RWPE2 (cell line): ENCODE measurements at regions not wholly inside any gene's neighbourhood (a gene's known extent, or its start where the extent isn't known, plus 50 kb on each side); places are given as distances from the start of the nearest gene placed in this dataset.

Experiments
- ATAC-seq: fragments of 200-7000 bp; cut with Tn5 transposase; 3 replicates; pipeline ENCODE4 v1.9.1; 2021; ENCODE audit warnings: low read depth
- DNase-seq: peaks from one replicate; pipeline ENCODE4 v3.0.0-alpha.2; 2020; ENCODE audit warnings: low spot score
- H3K27ac ChIP-seq: fragments of 450-650 bp; 2 replicates; pipeline ENCODE4 v1.5.1; 2017; ENCODE audit warnings: mild to moderate bottlenecking; ENCODE audit not compliant: poor library complexity, severe bottlenecking
- H3K27me3 ChIP-seq: fragments of 250-450 bp; sonication (Bioruptor Pico); 2 replicates; pipeline ENCODE4 v1.5.1; 2021; ENCODE audit warnings: mild to moderate bottlenecking, moderate library complexity; ENCODE audit not compliant: insufficient read depth, poor library complexity, severe bottlenecking
- H3K36me3 ChIP-seq: fragments of 250-450 bp; sonication (Bioruptor Pico); 2 replicates; pipeline ENCODE4 v1.5.1; 2020; ENCODE audit warnings: low read depth, mild to moderate bottlenecking, moderate library complexity
- H3K4me1 ChIP-seq: fragments of 250-450 bp; sonication (Bioruptor Pico); 2 replicates; pipeline ENCODE4 v1.5.1; 2021; ENCODE audit warnings: mild to moderate bottlenecking, moderate library complexity; ENCODE audit not compliant: insufficient read depth, poor library complexity, severe bottlenecking
- H3K4me3 ChIP-seq: fragments of 250-450 bp; sonication (Bioruptor Pico); 2 replicates; pipeline ENCODE4 v1.5.1; 2021; ENCODE audit warnings: mild to moderate bottlenecking, moderate library complexity; ENCODE audit not compliant: severe bottlenecking
- H3K9me3 ChIP-seq: fragments of 250-450 bp; sonication (Bioruptor Pico); 2 replicates; pipeline ENCODE4 v1.5.1; 2021; ENCODE audit warnings: mild to moderate bottlenecking, moderate library complexity; ENCODE audit not compliant: severe bottlenecking
- TF ChIP-seq, protein P1 (sequence below): fragments of 450-650 bp; IDR thresholded peaks from one replicate; pipeline ENCODE4 v1.5.1; 2017; ENCODE audit warnings: mild to moderate bottlenecking, moderate library complexity; ENCODE audit not compliant: poor library complexity, severe bottlenecking

DNA sequence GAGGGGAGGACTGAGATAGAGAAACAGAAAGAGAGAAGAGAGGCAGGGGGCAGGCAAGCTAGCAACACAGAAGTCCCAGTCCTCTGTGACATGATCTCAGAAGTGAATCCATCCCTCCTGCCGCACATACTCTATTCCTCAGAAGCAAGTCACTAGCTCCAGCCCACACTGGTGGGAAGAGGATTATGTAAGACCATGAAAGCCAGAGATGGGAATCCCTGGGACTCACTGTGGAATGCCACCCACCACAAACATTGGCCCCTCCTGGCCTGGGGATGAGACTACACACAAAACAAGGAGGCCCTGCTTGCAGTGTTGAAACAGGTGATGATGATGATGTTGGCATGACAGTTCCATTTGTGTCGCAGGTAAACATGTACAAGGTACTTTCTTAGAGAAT is 419.9 kb downstream of the IRS2 start:
- Histone ChIP-seq H3K4me1 (no peaks in the 10 kb centered on the region), H3K27ac (no peak overlapping the region), H3K27me3 (no peaks in the 10 kb centered on the region), H3K4me3 (no peak overlapping the region), H3K36me3 (no peaks in the 10 kb centered on the region), H3K9me3 (no peaks in the 10 kb centered on the region)
- TF ChIP-seq, protein P1, sequence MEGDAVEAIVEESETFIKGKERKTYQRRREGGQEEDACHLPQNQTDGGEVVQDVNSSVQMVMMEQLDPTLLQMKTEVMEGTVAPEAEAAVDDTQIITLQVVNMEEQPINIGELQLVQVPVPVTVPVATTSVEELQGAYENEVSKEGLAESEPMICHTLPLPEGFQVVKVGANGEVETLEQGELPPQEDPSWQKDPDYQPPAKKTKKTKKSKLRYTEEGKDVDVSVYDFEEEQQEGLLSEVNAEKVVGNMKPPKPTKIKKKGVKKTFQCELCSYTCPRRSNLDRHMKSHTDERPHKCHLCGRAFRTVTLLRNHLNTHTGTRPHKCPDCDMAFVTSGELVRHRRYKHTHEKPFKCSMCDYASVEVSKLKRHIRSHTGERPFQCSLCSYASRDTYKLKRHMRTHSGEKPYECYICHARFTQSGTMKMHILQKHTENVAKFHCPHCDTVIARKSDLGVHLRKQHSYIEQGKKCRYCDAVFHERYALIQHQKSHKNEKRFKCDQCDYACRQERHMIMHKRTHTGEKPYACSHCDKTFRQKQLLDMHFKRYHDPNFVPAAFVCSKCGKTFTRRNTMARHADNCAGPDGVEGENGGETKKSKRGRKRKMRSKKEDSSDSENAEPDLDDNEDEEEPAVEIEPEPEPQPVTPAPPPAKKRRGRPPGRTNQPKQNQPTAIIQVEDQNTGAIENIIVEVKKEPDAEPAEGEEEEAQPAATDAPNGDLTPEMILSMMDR, result no peak
- DNase-seq (no peak), ATAC-seq (no peak)

DNA sequence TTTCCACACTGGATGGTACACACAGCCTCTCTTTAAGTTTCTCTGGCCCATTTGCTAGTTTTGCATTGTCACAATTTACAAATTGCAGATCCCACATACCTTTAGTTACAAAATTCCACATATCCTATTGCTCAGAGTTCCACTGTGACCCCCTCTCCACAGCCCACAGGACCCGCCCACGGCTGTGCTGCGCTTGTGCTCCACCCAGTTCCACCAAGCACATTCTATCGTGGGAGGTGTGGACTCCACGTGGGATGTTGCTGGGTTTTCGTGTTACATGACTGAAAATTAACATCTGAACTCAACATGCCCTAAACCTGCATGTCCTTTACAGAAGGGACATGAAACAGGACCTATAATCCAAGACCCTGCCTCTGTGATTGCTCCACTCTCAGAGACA is 423.0 kb downstream of the IRS2 start:
- Histone ChIP-seq H3K27ac (no peak overlapping the region), H3K27me3 (no peaks in the 10 kb centered on the region), H3K9me3 (no peaks in the 10 kb centered on the region), H3K36me3 (no peaks in the 10 kb centered on the region), H3K4me1 (no peaks in the 10 kb centered on the region), H3K4me3 (no peak overlapping the region)
- ATAC-seq (no peak), DNase-seq (no peak)
- TF ChIP-seq, protein P1, result no peak

DNA sequence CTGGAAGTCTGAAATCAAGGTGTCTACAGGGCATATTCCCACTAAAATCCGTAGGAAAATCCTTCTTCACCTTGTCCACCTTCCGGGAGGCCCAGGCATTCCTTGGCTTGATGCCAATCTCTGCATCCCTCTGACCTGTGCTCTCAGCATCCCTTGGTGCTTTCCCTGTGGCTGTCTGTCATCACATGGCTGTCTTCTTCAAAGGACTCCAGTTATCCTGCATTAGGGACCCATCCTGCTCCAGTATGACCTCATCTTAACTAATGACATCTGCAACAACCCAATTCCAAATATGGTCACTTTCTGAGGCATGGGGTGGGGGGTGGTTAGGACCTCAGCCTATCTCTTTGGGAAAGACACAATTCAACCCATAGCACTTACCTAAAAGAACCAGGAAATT is 423.8 kb downstream of the IRS2 start:
- H3K4me3 ChIP-seq, result no peak overlapping the region
- H3K4me1 ChIP-seq, result no peaks in the 10 kb centered on the region
- ATAC-seq (no peak), DNase-seq (no peak)
- no peaks in the 10 kb centered on the region for H3K27me3 ChIP-seq
- no peaks in the 10 kb centered on the region for H3K36me3 ChIP-seq
- H3K27ac ChIP-seq, result no peak overlapping the region
- TF ChIP-seq, protein P1, result no peak
- no peaks in the 10 kb centered on the region for H3K9me3 ChIP-seq

DNA sequence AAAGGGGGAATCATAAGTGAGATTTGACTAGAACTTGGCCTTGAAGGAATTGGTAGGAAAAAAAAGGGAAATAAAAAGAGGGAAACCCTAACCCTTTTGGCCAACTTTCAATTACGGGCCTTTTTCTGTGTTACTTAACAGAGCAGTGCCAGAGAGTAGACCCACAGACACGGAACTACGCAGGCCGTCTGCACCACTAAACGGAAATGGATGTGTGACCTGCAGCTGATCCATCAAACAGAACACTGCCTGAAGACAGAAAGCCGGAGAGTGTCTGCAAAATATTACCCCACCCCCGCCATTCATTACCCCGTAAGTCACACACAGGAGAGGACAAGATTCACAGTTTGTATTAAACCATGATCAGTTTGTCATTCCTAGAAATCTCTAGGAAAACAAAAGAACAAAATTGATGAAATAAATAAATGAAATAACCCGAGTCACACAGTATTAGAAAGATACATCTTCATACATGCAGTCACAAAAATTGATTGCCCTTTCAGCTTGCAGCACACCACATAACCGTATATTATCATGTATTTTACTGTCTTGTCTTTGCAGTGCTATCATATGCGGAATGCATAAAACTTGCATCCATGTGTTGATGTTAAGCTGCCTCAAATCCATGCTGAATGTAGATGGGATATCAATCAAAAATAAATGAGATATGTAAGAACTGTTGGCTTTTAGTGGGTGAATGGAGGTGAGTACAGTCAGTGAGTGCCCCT is 424.7 kb downstream of the IRS2 start:
- H3K36me3 ChIP-seq, result no peaks in the 10 kb centered on the region
- no peaks in the 10 kb centered on the region for H3K4me1 ChIP-seq
- no peak overlapping the region for H3K4me3 ChIP-seq
- no peaks in the 10 kb centered on the region for H3K9me3 ChIP-seq
- DNase-seq, result no peak
- no peak for ATAC-seq
- no peak overlapping the region for H3K27ac ChIP-seq
- TF ChIP-seq, protein P1, result no peak
- no peaks in the 10 kb centered on the region for H3K27me3 ChIP-seq

DNA sequence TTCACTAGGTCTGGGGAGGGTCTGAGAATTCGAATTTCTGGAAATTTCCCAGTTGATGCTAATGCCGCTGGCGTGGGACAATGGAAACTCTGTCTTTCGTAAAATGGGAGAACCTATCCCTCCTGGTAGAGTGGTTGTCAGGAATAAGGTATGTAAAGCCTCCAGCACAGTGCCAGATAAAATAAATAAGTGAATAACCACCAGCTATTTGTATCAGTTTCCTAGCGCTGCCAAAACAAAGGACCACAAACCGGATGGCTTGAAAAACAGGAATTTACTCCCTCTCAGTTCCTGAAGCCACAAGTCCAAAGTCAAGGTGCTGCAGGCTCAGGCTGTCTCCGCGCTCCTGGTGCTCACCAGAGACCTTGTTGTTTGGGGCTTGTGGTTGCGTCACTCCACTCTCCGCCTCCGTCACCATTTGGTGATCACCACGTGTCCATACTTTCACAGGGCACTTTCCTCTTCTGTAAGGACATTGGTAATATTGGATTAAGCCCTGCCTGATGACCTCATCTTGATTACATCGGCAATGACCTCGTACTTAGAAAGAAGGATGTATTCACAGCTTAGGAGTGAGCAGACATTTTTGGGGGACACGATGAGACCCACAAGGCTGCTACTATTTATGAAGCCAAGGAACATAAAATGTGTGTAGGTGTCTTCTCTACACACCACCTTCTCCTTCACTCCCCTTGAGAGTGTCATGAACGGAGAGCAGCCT is 428.5 kb downstream of the IRS2 start:
- H3K27me3 ChIP-seq, result no peaks in the 10 kb centered on the region
- no peaks in the 10 kb centered on the region for H3K36me3 ChIP-seq
- ATAC-seq (no peak), DNase-seq (no peak)
- H3K4me1 ChIP-seq, result no peaks in the 10 kb centered on the region
- no peaks in the 10 kb centered on the region for H3K9me3 ChIP-seq
- TF ChIP-seq, protein P1, result no peak
- H3K4me3 ChIP-seq, result no peak overlapping the region
- H3K27ac ChIP-seq, result no peak overlapping the region
